H9 (cell line): ENCODE measurements at regions not wholly inside any gene's neighbourhood (a gene's known extent, or its start where the extent isn't known, plus 50 kb on each side); places are given as distances from the start of the nearest gene placed in this dataset.

ENCODE experiments used
- DNase-seq: peaks from one replicate; pipeline ENCODE4 v3.0.0-alpha.2; 2017
- H2AFZ ChIP-seq: one replicate; pipeline ENCODE4 v1.6.1; 2013; ENCODE audit warnings: mild to moderate bottlenecking, low read length, control low read depth, moderate library complexity
- H2AK5ac ChIP-seq: 2 replicates; pipeline ENCODE4 v1.6.1; 2013; ENCODE audit warnings: low read length, control low read depth, mixed read lengths; ENCODE audit not compliant: insufficient read length
- H2BK120ac ChIP-seq: one replicate; pipeline ENCODE4 v1.6.1; 2013; ENCODE audit warnings: low read depth, mild to moderate bottlenecking, low read length, control low read depth, inconsistent platforms; ENCODE audit not compliant: poor library complexity, severe bottlenecking
- H2BK12ac ChIP-seq: 2 replicates; pipeline ENCODE4 v1.6.1; 2013; ENCODE audit warnings: low read length, control low read depth, mixed read lengths, low read depth; ENCODE audit not compliant: insufficient read length
- H2BK15ac ChIP-seq: 2 replicates; pipeline ENCODE4 v1.6.1; 2013; ENCODE audit warnings: low read depth, low read length, control low read depth
- H2BK20ac ChIP-seq: one replicate; pipeline ENCODE4 v1.6.1; 2013; ENCODE audit warnings: low read depth, mild to moderate bottlenecking, low read length, control low read depth, inconsistent platforms; ENCODE audit not compliant: poor library complexity, severe bottlenecking
- H2BK5ac ChIP-seq: 2 replicates; pipeline ENCODE4 v1.6.1; 2013; ENCODE audit warnings: low read length, control low read depth, mixed read lengths; ENCODE audit not compliant: insufficient read length
- H3K14ac ChIP-seq: 2 replicates; pipeline ENCODE4 v1.6.1; 2013; ENCODE audit warnings: low read length, control low read depth; ENCODE audit not compliant: insufficient read depth
- H3K18ac ChIP-seq: 2 replicates; pipeline ENCODE4 v1.6.1; 2013; ENCODE audit warnings: low read depth, mild to moderate bottlenecking, mixed read lengths, low read length, control low read depth; ENCODE audit not compliant: insufficient read length
- H3K23ac ChIP-seq: 2 replicates; pipeline ENCODE4 v1.6.1; 2013; ENCODE audit warnings: low read length, control low read depth, mixed read lengths, low read depth; ENCODE audit not compliant: insufficient read length
- H3K23me2 ChIP-seq: 2 replicates; pipeline ENCODE4 v1.6.1; 2013; ENCODE audit warnings: low read depth, mild to moderate bottlenecking, mixed read lengths, low read length, control low read depth; ENCODE audit not compliant: insufficient read length, poor library complexity, severe bottlenecking
- H3K27ac ChIP-seq: 2 replicates; pipeline ENCODE4 v1.5.1; 2013; ENCODE audit warnings: low read length, control low read depth, mixed read lengths, low read depth; ENCODE audit not compliant: insufficient read length
- H3K27me3 ChIP-seq: 2 replicates; pipeline ENCODE4 v1.6.1; 2013; ENCODE audit warnings: low read length, control low read depth, inconsistent platforms; ENCODE audit not compliant: insufficient read depth
- H3K4ac ChIP-seq: 2 replicates; pipeline ENCODE4 v1.6.1; 2013; ENCODE audit warnings: low read depth, mild to moderate bottlenecking, control low read depth, inconsistent platforms, low read length, moderate library complexity
- H3K4me1 ChIP-seq: 2 replicates; pipeline ENCODE4 v1.6.1; 2013; ENCODE audit warnings: low read length, control low read depth, inconsistent platforms; ENCODE audit not compliant: insufficient read depth
- H3K4me2 ChIP-seq: 2 replicates; pipeline ENCODE4 v1.6.1; 2013; ENCODE audit warnings: low read length, control low read depth, mixed read lengths; ENCODE audit not compliant: insufficient read length, insufficient read depth
- H3K56ac ChIP-seq: 2 replicates; pipeline ENCODE4 v1.6.1; 2013; ENCODE audit warnings: low read depth, mild to moderate bottlenecking, mixed read lengths, low read length, control low read depth; ENCODE audit not compliant: insufficient read length
- H3K79me1 ChIP-seq: 2 replicates; pipeline ENCODE4 v1.6.1; 2013; ENCODE audit warnings: low read depth, mild to moderate bottlenecking, moderate library complexity, low read length, control low read depth, inconsistent platforms; ENCODE audit not compliant: insufficient read depth, poor library complexity, severe bottlenecking
- H3K79me2 ChIP-seq: 2 replicates; pipeline ENCODE4 v1.6.1; 2013; ENCODE audit warnings: low read length, control low read depth, inconsistent platforms; ENCODE audit not compliant: insufficient read depth
- H3K9ac ChIP-seq: 2 replicates; pipeline ENCODE4 v1.6.1; 2013; ENCODE audit warnings: low read length, control low read depth, mixed read lengths; ENCODE audit not compliant: insufficient read length; ENCODE audit errors: extremely low read depth
- H3K9me3 ChIP-seq: one replicate; pipeline ENCODE4 v1.6.1; 2013; ENCODE audit warnings: low read depth, low read length, inconsistent platforms; ENCODE audit not compliant: control insufficient read depth
- H3T11ph ChIP-seq: one replicate; pipeline ENCODE4 v1.6.1; 2013; ENCODE audit warnings: mild to moderate bottlenecking, low read length, control low read depth, inconsistent platforms
- H4K20me1 ChIP-seq: one replicate; pipeline ENCODE4 v1.6.1; 2013; ENCODE audit not compliant: control insufficient read depth, insufficient read length, insufficient read depth
- H4K5ac ChIP-seq: 2 replicates; pipeline ENCODE4 v1.6.1; 2013; ENCODE audit warnings: low read depth, mild to moderate bottlenecking, mixed read lengths, low read length, control low read depth; ENCODE audit not compliant: insufficient read length
- H4K8ac ChIP-seq: replicated peaks from 2 replicates; pipeline ENCODE4 v1.6.1; 2013; ENCODE audit warnings: low read length, control low read depth, mixed read lengths, low read depth; ENCODE audit not compliant: insufficient read length
- H4K91ac ChIP-seq: 2 replicates; pipeline ENCODE4 v1.6.1; 2013; ENCODE audit warnings: low read depth, mild to moderate bottlenecking, moderate library complexity, mixed read lengths, low read length, control low read depth; ENCODE audit not compliant: insufficient read length
- H3K27ac Mint-ChIP-seq, 3 experiments: 2 replicates in 2 of 3; 3 replicates in 1 of 3; pipeline ENCODE4 v1.8.0; 2020 to 2021; ENCODE audit warnings: mixed read lengths in 3 of 3, mild to moderate bottlenecking in 1 of 3, moderate library complexity in 1 of 3
- H3K27me3 Mint-ChIP-seq: 2 replicates; pipeline ENCODE4 v1.8.0; 2021; ENCODE audit warnings: low read depth, mild to moderate bottlenecking, moderate library complexity, mixed read lengths
- H3K36me3 Mint-ChIP-seq, 3 experiments: 2 replicates in 2 of 3; 3 replicates in 1 of 3; pipeline ENCODE4 v1.8.0; 2020 to 2021; ENCODE audit warnings: low read depth in 3 of 3, mixed read lengths in 3 of 3; ENCODE audit not compliant: insufficient read depth in 1 of 3
- H3K4me1 Mint-ChIP-seq, 2 experiments: 2 replicates each; pipeline ENCODE4 v1.8.0; 2020; ENCODE audit warnings: mixed read lengths in 2 of 2
- H3K4me3 Mint-ChIP-seq, 2 experiments: 2 replicates in 1 of 2; 3 replicates in 1 of 2; pipeline ENCODE4 v1.8.0; 2020 to 2021; ENCODE audit warnings: mild to moderate bottlenecking in 2 of 2, mixed read lengths in 2 of 2, moderate library complexity in 1 of 2
- H3K9me3 Mint-ChIP-seq, 2 experiments: 2 replicates in 1 of 2; 3 replicates in 1 of 2; pipeline ENCODE4 v1.8.0; 2020; ENCODE audit warnings: mild to moderate bottlenecking in 2 of 2, mixed read lengths in 2 of 2, moderate library complexity in 1 of 2
- CTCF ChIP-seq: fragments of 200-600 bp; sonication (generic); conservative IDR thresholded peaks from 3 replicates; pipeline ENCODE4 v1.8.0; 2021; ENCODE audit warnings: antibody characterized with exemption, mild to moderate bottlenecking
- WGBS: extraction: QIAGEN DNeasy Blood & Tissue Kit; methylation state at CpG from one replicate; pipeline ENCODE4 v1.1.7; 2013; ENCODE audit warnings: missing lambda C conversion rate, low lambda C conversion rate, mixed read lengths; ENCODE audit not compliant: insufficient read length; ENCODE audit errors: extremely low coverage; 5-methylcytosine and 5-hydroxymethylcytosine counted together

- no peak overlapping the region for H3K23ac ChIP-seq
- no peaks in the 10 kb centered on the region for H3K79me1 ChIP-seq
- no peak overlapping the region for H2BK20ac ChIP-seq
- H2AFZ ChIP-seq = no peak overlapping the region
- no peak overlapping the region for H3K4me2 ChIP-seq
- no peak overlapping the region for H2BK15ac ChIP-seq
- H3K56ac ChIP-seq = no peak overlapping the region
- no peaks in the 10 kb centered on the region for H3K27me3 ChIP-seq
- Mint-ChIP-seq H3K36me3 (no peaks in the 10 kb centered on the region), H3K4me3 (no peak overlapping the region), H3K27ac (no peak overlapping the region), H3K9me3 (peaks cover 0 to 2% of the 10 kb centered on the region in 2 experiments; a peak in 1 of 5 replicates), H3K4me1 (no peaks in the 10 kb centered on the region), H3K27me3 (peaks cover 5% of the 10 kb centered on the region)
- H3K18ac ChIP-seq = no peak overlapping the region
- H4K5ac ChIP-seq = no peak overlapping the region
- H2BK5ac ChIP-seq = no peak overlapping the region
- H2AK5ac ChIP-seq = no peak overlapping the region
- no CpG with 5 or more reads among the region's 1 CpG for WGBS
- H3K4me1 ChIP-seq = no peaks in the 10 kb centered on the region
- H3K9me3 ChIP-seq = no peaks in the 10 kb centered on the region
- H4K20me1 ChIP-seq = no peaks in the 10 kb centered on the region
- no peak overlapping the region for H3K14ac ChIP-seq
- no peak overlapping the region for H4K8ac ChIP-seq
- H3K4ac ChIP-seq = no peak overlapping the region
- TF ChIP-seq CTCF = no peak
- no peaks in the 10 kb centered on the region for H3K79me2 ChIP-seq
- no peak overlapping the region for H3K9ac ChIP-seq
- H3K23me2 ChIP-seq = no peaks in the 10 kb centered on the region
- H4K91ac ChIP-seq = no peak overlapping the region
- H3T11ph ChIP-seq = no peak overlapping the region
- no peak overlapping the region for H3K27ac ChIP-seq
- no peak overlapping the region for H2BK120ac ChIP-seq
- H2BK12ac ChIP-seq = no peak overlapping the region
- DNase-seq = no peak
Measured at GRCh38 chr14:87705439-87705896, 287.5 kb downstream of the GALC start.
